K562 (cell line): ENCODE measurements at regions not wholly inside any gene's neighbourhood (a gene's known extent, or its start where the extent isn't known, plus 50 kb on each side); places are given as distances from the start of the nearest gene placed in this dataset.

ENCODE experiments used
- ATAC-seq: fragments of 200-7000 bp; cut with Tn5 transposase; 3 replicates; pipeline ENCODE4 v1.9.1; 2020; ENCODE audit warnings: moderate library complexity
- BruUV-seq: library from RNA; stranded (reverse); fragments of 400-500 nt; replicated peaks from 2 replicates; lab custom pipeline; 2021; lab: Mats Ljungman, UMichigan
- CTCF ChIA-PET: fragments of 300-600 bp; formaldehyde crosslinking; extraction: SDS; loops from one replicate; lab custom pipeline; 2021; ENCODE audit warnings: low intra/inter-chr PET ratio; lab: Yijun Ruan, JAX
- POLR2A ChIA-PET: fragments of 300-600, 350-650 bp; sonication (Branson Sonifier 250); formaldehyde crosslinking; extraction: SDS; loops from one replicate; lab custom pipeline; 2021; ENCODE audit warnings: antibody characterized with exemption, inconsistent platforms; lab: Yijun Ruan, JAX
- DNase-seq, 4 experiments: peaks; one replicate each; pipeline versions ENCODE4 v3.0.0 to v3.0.0-alpha.2; 2011 to 2018; ENCODE audit warnings: low spot score in 3 of 4, mixed read lengths in 3 of 4; ENCODE audit errors: extremely low read depth in 1 of 4
- FAIRE-seq: peaks from 2 replicates; lab custom pipeline; 2011; peaks lifted over from hg19 to GRCh38; lab: Jason Lieb, UNC
- H2AFZ ChIP-seq: 2 replicates; pipeline ENCODE4 v1.6.0; 2011; ENCODE audit warnings: low read depth, low read length, control low read depth, inconsistent platforms
- H3K27ac ChIP-seq: fragments of 200-600 bp; 3 replicates; pipeline ENCODE4 v1.8.0; 2011; ENCODE audit warnings: low read depth, mild to moderate bottlenecking, control low read depth, inconsistent platforms, low read length, moderate library complexity, mixed read lengths; ENCODE audit errors: extremely low read depth
- H3K27me3 ChIP-seq, 2 experiments: fragments of 300-600 bp in 1 of 2; 2 replicates in 1 of 2; 3 replicates in 1 of 2; pipeline versions ENCODE4 v1.6.0 to v1.8.0; 2011; ENCODE audit warnings: inconsistent platforms in 2 of 2, low read length in 2 of 2, mild to moderate bottlenecking in 1 of 2, mixed read lengths in 1 of 2, moderate library complexity in 1 of 2; ENCODE audit not compliant: control insufficient read depth in 2 of 2, insufficient read depth in 2 of 2
- H3K36me3 ChIP-seq: fragments of 300-600 bp; 3 replicates; pipeline ENCODE4 v1.8.0; 2011; ENCODE audit warnings: mild to moderate bottlenecking, low read length, inconsistent platforms; ENCODE audit not compliant: control insufficient read depth, insufficient read depth
- H3K4me1 ChIP-seq, 2 experiments: fragments of 200-600 bp in 1 of 2; replicated peaks in 1 of 2; 2 replicates in 1 of 2; 3 replicates in 1 of 2; pipeline versions ENCODE4 v1.5.1 to v1.8.0; 2011; ENCODE audit warnings: inconsistent platforms in 2 of 2, low read length in 2 of 2, mild to moderate bottlenecking in 1 of 2, mixed read lengths in 1 of 2, moderate library complexity in 1 of 2; ENCODE audit not compliant: control insufficient read depth in 2 of 2, insufficient read depth in 2 of 2
- H3K4me2 ChIP-seq: 2 replicates; pipeline ENCODE4 v1.6.1; 2011; ENCODE audit warnings: low read length, control low read depth, inconsistent platforms, mixed read lengths; ENCODE audit not compliant: insufficient read depth
- H3K4me3 ChIP-seq: fragments of 200-600 bp; sonication (generic), shearing (Covaris generic); 2 replicates; pipeline ENCODE4 v1.5.1; 2016; ENCODE audit warnings: control low read depth, inconsistent platforms
- H3K79me2 ChIP-seq: fragments of 200-600 bp; 3 replicates; pipeline ENCODE4 v1.8.0; 2011; ENCODE audit warnings: low read length, inconsistent platforms; ENCODE audit not compliant: control insufficient read depth, insufficient read depth
- H3K9ac ChIP-seq, 2 experiments: 2 replicates each; pipeline versions ENCODE4 v1.6.0 to v1.6.1; 2011; ENCODE audit warnings: low read depth in 2 of 2, low read length in 2 of 2, control low read depth in 1 of 2, inconsistent platforms in 1 of 2, mild to moderate bottlenecking in 1 of 2, mixed read lengths in 1 of 2; ENCODE audit not compliant: insufficient read depth in 1 of 2
- H3K9me1 ChIP-seq: one replicate; pipeline ENCODE4 v1.6.0; 2011; ENCODE audit warnings: inconsistent platforms, mild to moderate bottlenecking, low read length, moderate library complexity; ENCODE audit not compliant: control insufficient read depth, insufficient read depth
- H3K9me3 ChIP-seq: replicated peaks from 2 replicates; pipeline ENCODE4 v1.5.1; 2011; ENCODE audit warnings: low read depth, low read length, inconsistent platforms; ENCODE audit not compliant: control insufficient read depth, insufficient read depth
- H4K20me1 ChIP-seq: replicated peaks from 2 replicates; pipeline ENCODE4 v1.6.1; 2011; ENCODE audit warnings: low read length, inconsistent platforms, mixed read lengths; ENCODE audit not compliant: control insufficient read depth, insufficient read depth
- E2F3 ChIP-seq: fragments of 250-450 bp; sonication (Bioruptor Pico); IDR thresholded peaks from 2 replicates; pipeline ENCODE4 v1.4.0; 2020; ENCODE audit warnings: mild to moderate bottlenecking
- HIVEP1 ChIP-seq: fragments of 250-450 bp; sonication (Bioruptor Pico); IDR thresholded peaks from 2 replicates; pipeline ENCODE4 v1.4.0; 2020; ENCODE audit warnings: mild to moderate bottlenecking
- HNRNPH1 ChIP-seq: fragments of 200-400 bp; formaldehyde crosslinking; optimal IDR thresholded peaks from 2 replicates; pipeline ENCODE3; 2017; ENCODE audit warnings: low read depth, mild to moderate bottlenecking, low read length, moderate library complexity
- ILF3 ChIP-seq: fragments of 450-650 bp; IDR thresholded peaks from 2 replicates; pipeline ENCODE4 v1.6.1; 2018; ENCODE audit warnings: antibody characterized with exemption, mild to moderate bottlenecking, moderate library complexity, borderline replicate concordance
- MCM5 ChIP-seq: fragments of 450-650 bp; IDR thresholded peaks from 2 replicates; pipeline ENCODE4 v1.6.1; 2016; ENCODE audit warnings: low read depth
- SMARCC2 ChIP-seq: fragments of 450-650 bp; IDR thresholded peaks from 2 replicates; pipeline ENCODE4 v1.6.1; 2017; ENCODE audit warnings: antibody characterized with exemption, moderate library complexity, mild to moderate bottlenecking, low read depth
- TAF1 ChIP-seq: IDR thresholded peaks from 2 replicates; pipeline ENCODE4 v1.6.1; 2011; ENCODE audit warnings: mild to moderate bottlenecking, low read length, moderate library complexity; ENCODE audit not compliant: insufficient read depth, control insufficient read depth, severe bottlenecking; ENCODE audit errors: extremely low read depth
- U2AF1 ChIP-seq: fragments of 200-400 bp; formaldehyde crosslinking; optimal IDR thresholded peaks from 2 replicates; pipeline ENCODE3; 2017; ENCODE audit warnings: mild to moderate bottlenecking, low read depth, low read length, moderate library complexity
- ZNF12 ChIP-seq: sonication (generic); formaldehyde crosslinking; IDR thresholded peaks from 2 replicates; pipeline ENCODE4 v1.4.0; 2020; ENCODE audit warnings: mild to moderate bottlenecking, missing genetic modification reagents
- ZNF699 ChIP-seq: fragments of 250-450 bp; sonication (Bioruptor Pico); IDR thresholded peaks from 2 replicates; pipeline ENCODE4 v1.8.0; 2021; ENCODE audit warnings: mild to moderate bottlenecking, moderate library complexity; ENCODE audit not compliant: insufficient replicate concordance
- WGBS: fragments of 100-300 bp; shearing (Covaris generic); methylation state at CpG from one replicate; pipeline ENCODE4 v1.1.6; 2016; ENCODE audit warnings: low coverage, mixed read lengths; ENCODE audit not compliant: insufficient coverage; ENCODE audit errors: missing lambda C conversion rate; 5-methylcytosine and 5-hydroxymethylcytosine counted together
- in situ Hi-C: fragments of 300-500 bp; cut with MboI; formaldehyde crosslinking; loops from 4 replicates; pipeline ENCODE4 v1.15.0; 2018; ENCODE audit warnings: inconsistent platforms, mixed read lengths
- intact Hi-C: fragments of 100-400 bp; cut with micrococcal nuclease; formaldehyde crosslinking; loops from 2 replicates; pipeline ENCODE4 v1.14.2; 2022
- TF ChIP-seq, protein P1 (sequence below): fragments of 450-650 bp; IDR thresholded peaks from 2 replicates; pipeline ENCODE4 v1.6.1; 2017; ENCODE audit warnings: antibody characterized with exemption
- TF ChIP-seq, protein P2 (sequence below): fragments of 450-650 bp; IDR thresholded peaks from 2 replicates; pipeline ENCODE4 v1.6.1; 2016; ENCODE audit warnings: borderline replicate concordance

DNA sequence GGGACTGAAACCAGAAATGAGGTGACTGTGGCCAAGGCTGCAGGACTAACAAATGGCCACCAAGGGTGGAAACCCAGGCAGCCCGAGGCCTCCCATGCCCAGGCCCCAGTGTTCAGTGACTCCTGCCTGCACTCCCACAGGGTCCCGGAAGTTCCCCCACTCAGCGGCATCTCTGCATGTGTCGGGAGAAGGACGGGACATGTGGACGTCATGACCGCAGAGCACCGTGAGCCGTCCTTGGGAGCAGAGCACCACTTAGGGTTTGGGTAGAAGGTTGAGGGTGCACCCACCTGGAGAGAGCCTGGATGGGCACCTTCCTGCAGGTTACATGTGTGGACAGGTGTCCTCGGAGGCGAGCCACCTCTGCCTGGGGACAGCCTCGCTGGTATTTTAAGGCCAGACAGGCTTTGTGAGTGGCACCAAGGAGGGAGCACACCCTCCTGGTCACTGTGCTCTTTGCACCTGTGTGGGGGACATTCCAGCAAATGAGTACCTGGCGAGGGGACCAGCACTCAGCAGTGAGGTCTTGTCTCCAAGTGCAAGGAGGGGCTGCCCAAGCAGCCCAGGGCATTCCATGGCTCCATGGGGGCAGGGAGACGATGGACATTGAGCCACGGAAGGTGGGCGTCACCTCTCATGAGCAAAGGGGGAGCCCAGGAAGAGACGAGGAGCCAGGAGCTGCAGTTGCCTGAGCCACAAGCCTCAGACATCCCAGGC lies 95.3 kb upstream of the TCERG1L start (continued):
- TF ChIP-seq, protein P1, sequence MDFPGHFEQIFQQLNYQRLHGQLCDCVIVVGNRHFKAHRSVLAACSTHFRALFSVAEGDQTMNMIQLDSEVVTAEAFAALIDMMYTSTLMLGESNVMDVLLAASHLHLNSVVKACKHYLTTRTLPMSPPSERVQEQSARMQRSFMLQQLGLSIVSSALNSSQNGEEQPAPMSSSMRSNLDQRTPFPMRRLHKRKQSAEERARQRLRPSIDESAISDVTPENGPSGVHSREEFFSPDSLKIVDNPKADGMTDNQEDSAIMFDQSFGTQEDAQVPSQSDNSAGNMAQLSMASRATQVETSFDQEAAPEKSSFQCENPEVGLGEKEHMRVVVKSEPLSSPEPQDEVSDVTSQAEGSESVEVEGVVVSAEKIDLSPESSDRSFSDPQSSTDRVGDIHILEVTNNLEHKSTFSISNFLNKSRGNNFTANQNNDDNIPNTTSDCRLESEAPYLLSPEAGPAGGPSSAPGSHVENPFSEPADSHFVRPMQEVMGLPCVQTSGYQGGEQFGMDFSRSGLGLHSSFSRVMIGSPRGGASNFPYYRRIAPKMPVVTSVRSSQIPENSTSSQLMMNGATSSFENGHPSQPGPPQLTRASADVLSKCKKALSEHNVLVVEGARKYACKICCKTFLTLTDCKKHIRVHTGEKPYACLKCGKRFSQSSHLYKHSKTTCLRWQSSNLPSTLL, result no peak
- TF ChIP-seq ILF3 (no peak), HIVEP1 (CRISPR knock-in tag) (no peak)

DNA sequence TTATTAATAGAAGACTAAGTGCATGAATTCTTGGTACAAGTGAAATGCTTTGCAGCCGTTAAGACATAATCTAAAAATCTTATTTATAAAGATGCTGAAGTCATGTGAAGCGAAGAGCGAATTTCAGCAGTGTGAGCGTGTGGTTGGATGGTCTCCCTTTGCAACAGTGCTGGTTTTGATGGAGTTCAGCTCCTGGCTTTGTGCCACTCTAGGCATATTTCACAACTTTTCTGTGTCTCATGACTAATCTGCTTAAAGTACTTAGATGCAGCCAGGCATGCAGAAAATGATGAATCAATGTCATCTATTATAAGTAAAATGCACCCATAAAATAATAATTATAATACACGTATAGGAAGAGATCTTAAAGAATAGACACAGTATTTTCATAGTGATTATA lies 107.2 kb upstream of the TCERG1L start:
- 1% methylated on average over 5 of the region's 5 CpGs for WGBS
- CTCF ChIA-PET, result no interaction called here
- in situ Hi-C loops, result no loop called here
- TF ChIP-seq TAF1, result no peak
- no peak for TF ChIP-seq MCM5
- TF ChIP-seq HNRNPH1, result no peak
- no peak for TF ChIP-seq ZNF699 (CRISPR knock-in tag)
- no peak for TF ChIP-seq E2F3 (CRISPR knock-in tag)
- TF ChIP-seq U2AF1, result no peak
- TF ChIP-seq, protein P2, sequence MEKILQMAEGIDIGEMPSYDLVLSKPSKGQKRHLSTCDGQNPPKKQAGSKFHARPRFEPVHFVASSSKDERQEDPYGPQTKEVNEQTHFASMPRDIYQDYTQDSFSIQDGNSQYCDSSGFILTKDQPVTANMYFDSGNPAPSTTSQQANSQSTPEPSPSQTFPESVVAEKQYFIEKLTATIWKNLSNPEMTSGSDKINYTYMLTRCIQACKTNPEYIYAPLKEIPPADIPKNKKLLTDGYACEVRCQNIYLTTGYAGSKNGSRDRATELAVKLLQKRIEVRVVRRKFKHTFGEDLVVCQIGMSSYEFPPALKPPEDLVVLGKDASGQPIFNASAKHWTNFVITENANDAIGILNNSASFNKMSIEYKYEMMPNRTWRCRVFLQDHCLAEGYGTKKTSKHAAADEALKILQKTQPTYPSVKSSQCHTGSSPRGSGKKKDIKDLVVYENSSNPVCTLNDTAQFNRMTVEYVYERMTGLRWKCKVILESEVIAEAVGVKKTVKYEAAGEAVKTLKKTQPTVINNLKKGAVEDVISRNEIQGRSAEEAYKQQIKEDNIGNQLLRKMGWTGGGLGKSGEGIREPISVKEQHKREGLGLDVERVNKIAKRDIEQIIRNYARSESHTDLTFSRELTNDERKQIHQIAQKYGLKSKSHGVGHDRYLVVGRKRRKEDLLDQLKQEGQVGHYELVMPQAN, result no peak
- TF ChIP-seq ZNF12, result no peak
- TF ChIP-seq SMARCC2, result no peak

More for the DNA sequence above, 107.2 kb upstream of the TCERG1L start:
- Histone ChIP-seq H3K9me3 (no peaks in the 10 kb centered on the region), H4K20me1 (no peaks in the 10 kb centered on the region), H3K4me2 (no peak overlapping the region), H3K9me1 (no peaks in the 10 kb centered on the region), H3K79me2 (no peaks in the 10 kb centered on the region), H3K27me3 (peaks cover 0 to 8% of the 10 kb centered on the region in 2 experiments; a peak in 2 of 5 replicates), H3K9ac (no peak overlapping the region), H3K4me1 (no peaks in the 10 kb centered on the region), H3K4me3 (no peak overlapping the region), H2AFZ (no peak overlapping the region), H3K27ac (no peak overlapping the region), H3K36me3 (no peaks in the 10 kb centered on the region)
- FAIRE-seq (no peak), ATAC-seq (no peak), DNase-seq (no peak)
- POLR2A ChIA-PET, result no interaction called here
- intact Hi-C loops, result no loop called here
- no TSS peak for BruUV-seq
